ENCODE measurements at regions not wholly inside any gene's neighbourhood (a gene's known extent, or its start where the extent isn't known, plus 50 kb on each side); places are given as distances from the start of the nearest gene placed in this dataset.

DNA sequence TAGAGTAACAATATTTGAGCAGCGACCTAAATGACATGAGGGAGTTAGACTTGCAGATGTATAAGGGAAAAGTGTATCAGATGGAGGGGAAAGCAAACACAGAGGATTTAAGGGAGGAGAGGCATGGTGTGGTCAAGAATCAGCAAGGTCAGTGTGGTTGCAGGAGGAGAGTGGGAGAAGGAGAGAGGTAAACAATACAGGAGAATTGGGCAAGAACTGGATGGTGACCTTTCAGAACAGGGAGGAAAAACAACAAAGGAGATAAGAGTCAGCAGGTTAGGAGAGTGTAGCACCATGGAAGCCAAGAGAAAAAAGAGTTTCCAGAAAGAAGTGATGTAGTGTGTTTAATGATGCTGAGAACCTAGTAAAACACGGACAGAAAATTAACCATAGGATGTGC lies 178.5 kb downstream of the PAPSS1 start:
- no peak overlapping the region for H3K9ac ChIP-seq (ENCODE audit: low read depth, low read length)
- no peak overlapping the region for H2BK5ac ChIP-seq (ENCODE audit: low read depth, low read length, poor library complexity, severe bottlenecking)
- TF ChIP-seq RAD21 (IDR thresholded peaks at IDR 0.05; ENCODE audit: low read length) (no peak), POLR2A (IDR thresholded peaks at IDR 0.05; ENCODE audit: low read depth, low read length) (no peak), MAFK (IDR thresholded peaks at IDR 0.05; ENCODE audit: low read depth, low read length) (no peak), NFE2L2 (IDR thresholded peaks at IDR 0.05; ENCODE audit: low read depth, low read length) (no peak), RCOR1 (IDR thresholded peaks at IDR 0.05; ENCODE audit: insufficient replicate concordance, low read length) (no peak), CEBPB (IDR thresholded peaks at IDR 0.05; ENCODE audit: low read depth, low read length) (no peak)
- TF ChIP-seq, protein P1, sequence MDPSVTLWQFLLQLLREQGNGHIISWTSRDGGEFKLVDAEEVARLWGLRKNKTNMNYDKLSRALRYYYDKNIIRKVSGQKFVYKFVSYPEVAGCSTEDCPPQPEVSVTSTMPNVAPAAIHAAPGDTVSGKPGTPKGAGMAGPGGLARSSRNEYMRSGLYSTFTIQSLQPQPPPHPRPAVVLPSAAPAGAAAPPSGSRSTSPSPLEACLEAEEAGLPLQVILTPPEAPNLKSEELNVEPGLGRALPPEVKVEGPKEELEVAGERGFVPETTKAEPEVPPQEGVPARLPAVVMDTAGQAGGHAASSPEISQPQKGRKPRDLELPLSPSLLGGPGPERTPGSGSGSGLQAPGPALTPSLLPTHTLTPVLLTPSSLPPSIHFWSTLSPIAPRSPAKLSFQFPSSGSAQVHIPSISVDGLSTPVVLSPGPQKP (IDR thresholded peaks at IDR 0.05; ENCODE audit: borderline replicate concordance, low read depth, low read length), result no peak
- TF ChIP-seq, protein P2, sequence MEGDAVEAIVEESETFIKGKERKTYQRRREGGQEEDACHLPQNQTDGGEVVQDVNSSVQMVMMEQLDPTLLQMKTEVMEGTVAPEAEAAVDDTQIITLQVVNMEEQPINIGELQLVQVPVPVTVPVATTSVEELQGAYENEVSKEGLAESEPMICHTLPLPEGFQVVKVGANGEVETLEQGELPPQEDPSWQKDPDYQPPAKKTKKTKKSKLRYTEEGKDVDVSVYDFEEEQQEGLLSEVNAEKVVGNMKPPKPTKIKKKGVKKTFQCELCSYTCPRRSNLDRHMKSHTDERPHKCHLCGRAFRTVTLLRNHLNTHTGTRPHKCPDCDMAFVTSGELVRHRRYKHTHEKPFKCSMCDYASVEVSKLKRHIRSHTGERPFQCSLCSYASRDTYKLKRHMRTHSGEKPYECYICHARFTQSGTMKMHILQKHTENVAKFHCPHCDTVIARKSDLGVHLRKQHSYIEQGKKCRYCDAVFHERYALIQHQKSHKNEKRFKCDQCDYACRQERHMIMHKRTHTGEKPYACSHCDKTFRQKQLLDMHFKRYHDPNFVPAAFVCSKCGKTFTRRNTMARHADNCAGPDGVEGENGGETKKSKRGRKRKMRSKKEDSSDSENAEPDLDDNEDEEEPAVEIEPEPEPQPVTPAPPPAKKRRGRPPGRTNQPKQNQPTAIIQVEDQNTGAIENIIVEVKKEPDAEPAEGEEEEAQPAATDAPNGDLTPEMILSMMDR (conservative IDR thresholded peaks at IDR 0.05; ENCODE audit: low read depth, low read length), result no peak
- ChIA-PET POLR2A (ENCODE audit: unreplicated experiment) (no interaction called here), CTCF (no interaction called here)
- no peaks in the 10 kb centered on the region for H3K79me1 ChIP-seq (ENCODE audit: low read depth in 1 of 2, low read length in 2 of 2)
- no peak overlapping the region for H4K5ac ChIP-seq (ENCODE audit: low read depth, low read length)
- no peaks in the 10 kb centered on the region for H4K20me1 ChIP-seq (ENCODE audit: insufficient read depth, low read length)
- in situ Hi-C loops (cut with MboI; ENCODE audit: low sequenced_read_pairs) (no loop called here), dilution Hi-C loops (cut with HindIII; ENCODE audit: low sequenced_read_pairs, unreplicated experiment) (no loop called here), intact Hi-C loops (cut with micrococcal nuclease) (no loop called here)
- H2BK15ac ChIP-seq (ENCODE audit: low read depth, low read length), result no peak overlapping the region
- no peak overlapping the region for H2AK9ac ChIP-seq (replicated peaks; ENCODE audit: low read depth, low read length, poor library complexity)
- no peaks in the 10 kb centered on the region for H3K4me1 ChIP-seq (ENCODE audit: control insufficient read depth, insufficient read depth, low read length)
- H3K9me3 ChIP-seq (ENCODE audit: control insufficient read depth, insufficient read depth, low read length), result no peaks in the 10 kb centered on the region
- DNase-seq (no peak), ATAC-seq (ENCODE audit: low read depth) (no peak)
- H3K4ac ChIP-seq (ENCODE audit: low read depth, low read length), result no peak overlapping the region
- no peak overlapping the region for H3K56ac ChIP-seq (ENCODE audit: extremely low read depth, insufficient read depth, low read length)
- WGBS, 2 experiments (ENCODE audit: extremely low coverage in 2 of 2, insufficient read length in 1 of 2), result 50% methylated on average over 2 of the region's 2 CpGs; no CpG with 5 or more reads in 1 of the 2 experiments
- H3K23ac ChIP-seq (ENCODE audit: low read depth, low read length), result no peak overlapping the region
- no peak overlapping the region for H4K91ac ChIP-seq (ENCODE audit: insufficient read depth, low read depth, low read length)
- no peak overlapping the region for H2AFZ ChIP-seq (replicated peaks; ENCODE audit: low read length, poor library complexity)
- no peaks in the 10 kb centered on the region for H3K27me3 ChIP-seq (ENCODE audit: control insufficient read depth, insufficient read depth, low read length)
- H3K4me2 ChIP-seq (ENCODE audit: low read depth, low read length), result no peak overlapping the region
- no TSS peak for BruUV-seq (replicated peaks)
- H4K8ac ChIP-seq (ENCODE audit: low read depth in 2 of 2, low read length in 2 of 2), result no peak overlapping the region
- H3K18ac ChIP-seq (ENCODE audit: low read depth, low read length), result no peak overlapping the region
- no peak overlapping the region for H3K14ac ChIP-seq (replicated peaks; ENCODE audit: low read depth, low read length)
- H2BK20ac ChIP-seq (ENCODE audit: low read depth, low read length), result no peak overlapping the region
- H3K36me3 ChIP-seq (ENCODE audit: control insufficient read depth, insufficient read depth, low read length), result no peaks in the 10 kb centered on the region
- H2BK120ac ChIP-seq (ENCODE audit: low read depth, low read length), result no peak overlapping the region
- no peak overlapping the region for H2AK5ac ChIP-seq (ENCODE audit: low read depth, low read length)
- no peak overlapping the region for H3K27ac ChIP-seq (ENCODE audit: insufficient read depth, low read length)
- H3K4me3 ChIP-seq (ENCODE audit: insufficient read depth, low read depth, low read length), result no peak overlapping the region
- H3K9me1 ChIP-seq (ENCODE audit: insufficient read depth, low read length), result no peaks in the 10 kb centered on the region
